ENCODE measurements at regions not wholly inside any gene's neighbourhood (a gene's known extent, or its start where the extent isn't known, plus 50 kb on each side); places are given as distances from the start of the nearest gene placed in this dataset.

DNA sequence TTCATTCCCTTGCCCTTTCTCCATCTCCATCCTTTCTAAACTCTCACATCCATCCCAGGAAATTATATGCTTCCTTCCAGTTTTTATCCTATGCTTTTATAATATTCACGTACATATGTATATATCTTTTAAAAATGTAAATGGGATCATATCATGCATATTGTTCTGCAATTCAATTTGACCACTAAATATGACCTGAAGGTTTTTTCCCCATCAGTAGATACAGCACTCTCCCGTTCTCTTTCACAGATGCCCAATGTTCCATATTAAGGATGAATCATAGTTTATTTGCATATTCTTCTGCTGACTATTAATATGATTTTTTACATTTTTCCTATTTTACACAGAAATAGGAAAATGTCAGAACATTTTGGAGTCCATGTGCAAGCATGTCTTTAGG lies 213.3 kb upstream of the PARD3B start:
- RAD21 ChIA-PET (ENCODE audit: low non-redundant PET in 1 of 2, low total read pairs in 2 of 2, uncharacterized antibody in 2 of 2, unreplicated experiment in 2 of 2), result no interaction called here

More for the DNA sequence above, 213.3 kb upstream of the PARD3B start:
- Histone ChIP-seq H3K9me2 (ENCODE audit: insufficient read depth) (no peaks in the 10 kb centered on the region), H3K4me3 (replicated peaks in 1 of 2; ENCODE audit: low read depth in 1 of 2, low read length in 2 of 2) (no peak overlapping the region), H3K4me1 (ENCODE audit: control insufficient read depth in 1 of 2, insufficient read depth in 2 of 2, low read length in 2 of 2) (no peaks in the 10 kb centered on the region), H3K79me2 (ENCODE audit: insufficient read depth, low read length) (no peaks in the 10 kb centered on the region), H3K4me2 (ENCODE audit: low read length) (no peak overlapping the region), H3K36me3 (ENCODE audit: control insufficient read depth in 1 of 2, insufficient read depth in 2 of 2, low read length in 2 of 2) (no peaks in the 10 kb centered on the region), H2AFZ (ENCODE audit: low read depth, low read length, poor library complexity, severe bottlenecking) (no peak overlapping the region), H3K9ac (ENCODE audit: low read length) (no peak overlapping the region), H3K27ac (ENCODE audit: low read depth, low read length) (no peak overlapping the region), H3K9me3 (ENCODE audit: control insufficient read depth in 1 of 2, insufficient read depth in 1 of 2, low read depth in 1 of 2, low read length in 2 of 2) (no peaks in the 10 kb centered on the region), H3K27me3 (ENCODE audit: insufficient read depth, low read length) (no peaks in the 10 kb centered on the region), H4K20me1 (ENCODE audit: insufficient read depth) (no peaks in the 10 kb centered on the region)
- ATAC-seq (no peak), DNase-seq (ENCODE audit: low read depth, low spot score) (no peak)
- intact Hi-C loops (cut with micrococcal nuclease), result no loop called here
- TF ChIP-seq SP1 (IDR thresholded peaks at IDR 0.05; ENCODE audit: low read depth), result no peak
- TF ChIP-seq, protein P1, sequence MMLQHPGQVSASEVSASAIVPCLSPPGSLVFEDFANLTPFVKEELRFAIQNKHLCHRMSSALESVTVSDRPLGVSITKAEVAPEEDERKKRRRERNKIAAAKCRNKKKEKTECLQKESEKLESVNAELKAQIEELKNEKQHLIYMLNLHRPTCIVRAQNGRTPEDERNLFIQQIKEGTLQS (IDR thresholded peaks at IDR 0.05), result no peak
- TF ChIP-seq CBX3 (IDR thresholded peaks at IDR 0.05; ENCODE audit: low read depth), result no peak
- no peak for TF ChIP-seq SRF (IDR thresholded peaks at IDR 0.05; ENCODE audit: low read depth)
- TF ChIP-seq MAX (IDR thresholded peaks at IDR 0.05), result no peak
- TF ChIP-seq SIN3A (IDR thresholded peaks at IDR 0.05; ENCODE audit: low read depth), result no peak
- TF ChIP-seq JUND (IDR thresholded peaks at IDR 0.05), result no peak
- TF ChIP-seq POLR2A (IDR thresholded peaks at IDR 0.05; ENCODE audit: borderline replicate concordance, extremely low read depth, insufficient read depth, insufficient read length), result no peak
- TF ChIP-seq YY1 (IDR thresholded peaks at IDR 0.05; ENCODE audit: extremely low read depth, insufficient replicate concordance, low read depth, low read length), result no peak
- TF ChIP-seq TCF7L2 (IDR thresholded peaks at IDR 0.05; ENCODE audit: borderline replicate concordance, extremely low read depth, insufficient read depth, insufficient read length), result no peak
- TF ChIP-seq RAD21 (IDR thresholded peaks at IDR 0.05; ENCODE audit: low read depth), result no peak
- TF ChIP-seq, protein P2, sequence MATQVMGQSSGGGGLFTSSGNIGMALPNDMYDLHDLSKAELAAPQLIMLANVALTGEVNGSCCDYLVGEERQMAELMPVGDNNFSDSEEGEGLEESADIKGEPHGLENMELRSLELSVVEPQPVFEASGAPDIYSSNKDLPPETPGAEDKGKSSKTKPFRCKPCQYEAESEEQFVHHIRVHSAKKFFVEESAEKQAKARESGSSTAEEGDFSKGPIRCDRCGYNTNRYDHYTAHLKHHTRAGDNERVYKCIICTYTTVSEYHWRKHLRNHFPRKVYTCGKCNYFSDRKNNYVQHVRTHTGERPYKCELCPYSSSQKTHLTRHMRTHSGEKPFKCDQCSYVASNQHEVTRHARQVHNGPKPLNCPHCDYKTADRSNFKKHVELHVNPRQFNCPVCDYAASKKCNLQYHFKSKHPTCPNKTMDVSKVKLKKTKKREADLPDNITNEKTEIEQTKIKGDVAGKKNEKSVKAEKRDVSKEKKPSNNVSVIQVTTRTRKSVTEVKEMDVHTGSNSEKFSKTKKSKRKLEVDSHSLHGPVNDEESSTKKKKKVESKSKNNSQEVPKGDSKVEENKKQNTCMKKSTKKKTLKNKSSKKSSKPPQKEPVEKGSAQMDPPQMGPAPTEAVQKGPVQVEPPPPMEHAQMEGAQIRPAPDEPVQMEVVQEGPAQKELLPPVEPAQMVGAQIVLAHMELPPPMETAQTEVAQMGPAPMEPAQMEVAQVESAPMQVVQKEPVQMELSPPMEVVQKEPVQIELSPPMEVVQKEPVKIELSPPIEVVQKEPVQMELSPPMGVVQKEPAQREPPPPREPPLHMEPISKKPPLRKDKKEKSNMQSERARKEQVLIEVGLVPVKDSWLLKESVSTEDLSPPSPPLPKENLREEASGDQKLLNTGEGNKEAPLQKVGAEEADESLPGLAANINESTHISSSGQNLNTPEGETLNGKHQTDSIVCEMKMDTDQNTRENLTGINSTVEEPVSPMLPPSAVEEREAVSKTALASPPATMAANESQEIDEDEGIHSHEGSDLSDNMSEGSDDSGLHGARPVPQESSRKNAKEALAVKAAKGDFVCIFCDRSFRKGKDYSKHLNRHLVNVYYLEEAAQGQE (IDR thresholded peaks at IDR 0.05; ENCODE audit: low read depth), result no peak
- TF ChIP-seq FOSL1 (IDR thresholded peaks at IDR 0.05; ENCODE audit: low read depth), result no peak
- TF ChIP-seq, protein P3, sequence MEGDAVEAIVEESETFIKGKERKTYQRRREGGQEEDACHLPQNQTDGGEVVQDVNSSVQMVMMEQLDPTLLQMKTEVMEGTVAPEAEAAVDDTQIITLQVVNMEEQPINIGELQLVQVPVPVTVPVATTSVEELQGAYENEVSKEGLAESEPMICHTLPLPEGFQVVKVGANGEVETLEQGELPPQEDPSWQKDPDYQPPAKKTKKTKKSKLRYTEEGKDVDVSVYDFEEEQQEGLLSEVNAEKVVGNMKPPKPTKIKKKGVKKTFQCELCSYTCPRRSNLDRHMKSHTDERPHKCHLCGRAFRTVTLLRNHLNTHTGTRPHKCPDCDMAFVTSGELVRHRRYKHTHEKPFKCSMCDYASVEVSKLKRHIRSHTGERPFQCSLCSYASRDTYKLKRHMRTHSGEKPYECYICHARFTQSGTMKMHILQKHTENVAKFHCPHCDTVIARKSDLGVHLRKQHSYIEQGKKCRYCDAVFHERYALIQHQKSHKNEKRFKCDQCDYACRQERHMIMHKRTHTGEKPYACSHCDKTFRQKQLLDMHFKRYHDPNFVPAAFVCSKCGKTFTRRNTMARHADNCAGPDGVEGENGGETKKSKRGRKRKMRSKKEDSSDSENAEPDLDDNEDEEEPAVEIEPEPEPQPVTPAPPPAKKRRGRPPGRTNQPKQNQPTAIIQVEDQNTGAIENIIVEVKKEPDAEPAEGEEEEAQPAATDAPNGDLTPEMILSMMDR (IDR thresholded peaks at IDR 0.05 in 2 of 3, conservative IDR thresholded peaks at IDR 0.05 in 1 of 3; ENCODE audit: borderline replicate concordance in 1 of 3, insufficient read depth in 1 of 3, low read depth in 2 of 3, low read length in 2 of 3), result no peak
- no peak for TF ChIP-seq POLR2AphosphoS5 (IDR thresholded peaks at IDR 0.05; ENCODE audit: low read depth, low read length)
- no peak for TF ChIP-seq ELF1 (IDR thresholded peaks at IDR 0.05; ENCODE audit: borderline replicate concordance, low read depth)
- TF ChIP-seq EZH2 (IDR thresholded peaks at IDR 0.05), result no peak
- ChIA-PET CTCF (no interaction called here), POLR2A (no interaction called here)
- no TSS peak for BruUV-seq (replicated peaks)
